HEK293 (cell line): ENCODE measurements at regions not wholly inside any gene's neighbourhood (a gene's known extent, or its start where the extent isn't known, plus 50 kb on each side); places are given as distances from the start of the nearest gene placed in this dataset.

Source experiments
- CTCF ChIA-PET: fragments of 350-600 bp; formaldehyde crosslinking; extraction: SDS; loops from one replicate; lab custom pipeline; 2021; ENCODE audit warnings: antibody characterized with exemption; lab: Yijun Ruan, JAX
- POLR2A ChIA-PET: fragments of 300-600 bp; formaldehyde crosslinking; extraction: SDS; loops from one replicate; lab custom pipeline; 2020; ENCODE audit warnings: antibody characterized with exemption, inconsistent platforms; lab: Yijun Ruan, JAX
- H3K27ac ChIP-seq: fragments of 200-500 bp; sonication (Bioruptor generic); 2 replicates; pipeline ENCODE4 v1.5.1; 2014; ENCODE audit warnings: low read depth, low read length, control low read depth, inconsistent platforms; ENCODE audit errors: extremely low read depth
- H3K36me3 ChIP-seq, 2 experiments: fragments of 200-500 bp in 1 of 2; sonication (Bioruptor generic) in 1 of 2; 1 replicate in 1 of 2; 2 replicates in 1 of 2; pipeline ENCODE4 v1.5.1; 2014 to 2017; ENCODE audit warnings: inconsistent platforms in 2 of 2, low read length in 2 of 2; ENCODE audit not compliant: control insufficient read depth in 2 of 2, insufficient read depth in 1 of 2
- H3K4me1 ChIP-seq: fragments of 200-500 bp; sonication (Bioruptor generic); 2 replicates; pipeline ENCODE4 v1.5.1; 2014; ENCODE audit warnings: mild to moderate bottlenecking, low read length, inconsistent platforms; ENCODE audit not compliant: control insufficient read depth, insufficient read depth
- H3K4me3 ChIP-seq: 2 replicates; pipeline ENCODE4 v1.5.1; 2011; ENCODE audit warnings: low read depth, mild to moderate bottlenecking, control low read depth, low read length, moderate library complexity
- H3K9me3 ChIP-seq: fragments of 200-500 bp; sonication (Bioruptor generic); 2 replicates; pipeline ENCODE4 v1.5.1; 2014; ENCODE audit warnings: low read depth, low read length, inconsistent platforms; ENCODE audit not compliant: control insufficient read depth, insufficient read depth
- KLF17 ChIP-seq: fragments of 450-650 bp; formaldehyde crosslinking; IDR thresholded peaks from 2 replicates; pipeline ENCODE4 v1.5.1; 2016; ENCODE audit warnings: missing biosample characterization, missing genetic modification characterization
- MEIS1 ChIP-seq: sonication (generic); formaldehyde crosslinking; IDR thresholded peaks from 2 replicates; pipeline ENCODE4 v1.8.1; 2022; ENCODE audit warnings: missing genetic modification reagents, mild to moderate bottlenecking, borderline replicate concordance
- SP3 ChIP-seq: fragments of 450-650 bp; formaldehyde crosslinking; IDR thresholded peaks from 2 replicates; pipeline ENCODE4 v1.5.1; 2016; ENCODE audit warnings: missing biosample characterization, missing genetic modification characterization
- ZBTB21 ChIP-seq: fragments of 450-650 bp; formaldehyde crosslinking; IDR thresholded peaks from 2 replicates; pipeline ENCODE4 v1.5.1; 2017; ENCODE audit warnings: missing biosample characterization, missing genetic modification characterization
- ZBTB48 ChIP-seq: fragments of 450-650 bp; formaldehyde crosslinking; IDR thresholded peaks from 2 replicates; pipeline ENCODE4 v1.5.1; 2016; ENCODE audit warnings: missing biosample characterization, missing genetic modification characterization
- ZFHX2 ChIP-seq: fragments of 450-650 bp; formaldehyde crosslinking; conservative IDR thresholded peaks from 2 replicates; pipeline ENCODE4 v1.5.1; 2016; ENCODE audit warnings: missing biosample characterization, missing genetic modification characterization
- ZNF132 ChIP-seq: fragments of 450-650 bp; formaldehyde crosslinking; IDR thresholded peaks from 2 replicates; pipeline ENCODE4 v1.5.1; 2017; ENCODE audit warnings: missing biosample characterization, missing genetic modification characterization, borderline replicate concordance
- ZNF157 ChIP-seq: fragments of 450-650 bp; formaldehyde crosslinking; IDR thresholded peaks from 2 replicates; pipeline ENCODE4 v1.5.1; 2016; ENCODE audit warnings: missing biosample characterization, missing genetic modification characterization
- ZNF169 ChIP-seq: fragments of 450-650 bp; formaldehyde crosslinking; IDR thresholded peaks from 2 replicates; pipeline ENCODE4 v1.5.1; 2016; ENCODE audit warnings: missing biosample characterization, missing genetic modification characterization
- ZNF184 ChIP-seq: fragments of 450-650 bp; IDR thresholded peaks from 2 replicates; pipeline ENCODE4 v1.5.1; 2018; ENCODE audit warnings: missing biosample characterization, mild to moderate bottlenecking, missing genetic modification characterization
- ZNF211 ChIP-seq: fragments of 450-650 bp; formaldehyde crosslinking; IDR thresholded peaks from 2 replicates; pipeline ENCODE4 v1.5.1; 2016; ENCODE audit warnings: low read depth, missing biosample characterization, missing genetic modification characterization
- ZNF426 ChIP-seq: fragments of 450-650 bp; formaldehyde crosslinking; IDR thresholded peaks from 2 replicates; pipeline ENCODE4 v1.5.1; 2017; ENCODE audit warnings: missing biosample characterization, missing genetic modification characterization, mild to moderate bottlenecking, inconsistent platforms, moderate library complexity
- ZNF529 ChIP-seq: fragments of 450-650 bp; formaldehyde crosslinking; IDR thresholded peaks from 2 replicates; pipeline ENCODE4 v1.5.1; 2017; ENCODE audit warnings: missing genetic modification characterization, missing biosample characterization; ENCODE audit not compliant: insufficient replicate concordance
- ZNF549 ChIP-seq: fragments of 450-650 bp; IDR thresholded peaks from 2 replicates; pipeline ENCODE4 v1.5.1; 2018; ENCODE audit warnings: missing biosample characterization, missing genetic modification characterization, mild to moderate bottlenecking, inconsistent platforms, moderate library complexity
- ZNF585B ChIP-seq: fragments of 450-650 bp; formaldehyde crosslinking; IDR thresholded peaks from 2 replicates; pipeline ENCODE4 v1.5.1; 2016; ENCODE audit warnings: missing biosample characterization, missing genetic modification characterization
- ZNF623 ChIP-seq: fragments of 450-650 bp; formaldehyde crosslinking; IDR thresholded peaks from 2 replicates; pipeline ENCODE4 v1.5.1; 2016; ENCODE audit warnings: missing biosample characterization, missing genetic modification characterization
- ZNF677 ChIP-seq: fragments of 450-650 bp; IDR thresholded peaks from 2 replicates; pipeline ENCODE4 v1.5.0; 2018; ENCODE audit warnings: missing biosample characterization, mild to moderate bottlenecking, missing genetic modification characterization, moderate library complexity
- ZNF707 ChIP-seq: fragments of 450-650 bp; formaldehyde crosslinking; IDR thresholded peaks from 2 replicates; pipeline ENCODE4 v1.5.1; 2016; ENCODE audit warnings: missing biosample characterization, missing genetic modification characterization
- TF ChIP-seq, protein P1 (sequence below): fragments of 450-650 bp; formaldehyde crosslinking; IDR thresholded peaks from 2 replicates; pipeline ENCODE4 v1.5.1; 2016; ENCODE audit warnings: missing biosample characterization, missing genetic modification characterization
- TF ChIP-seq, protein P2 (sequence below): fragments of 450-650 bp; formaldehyde crosslinking; IDR thresholded peaks from 2 replicates; pipeline ENCODE4 v1.5.1; 2016; ENCODE audit warnings: missing biosample characterization, missing genetic modification characterization
- TF ChIP-seq, protein P3 (sequence below): fragments of 450-650 bp; formaldehyde crosslinking; IDR thresholded peaks from 2 replicates; pipeline ENCODE4 v1.5.1; 2016; ENCODE audit warnings: missing biosample characterization, missing genetic modification characterization

GRCh38 chrX:140602140-140602539 lies 97.3 kb upstream of the SOX3 start:
- Histone ChIP-seq H3K27ac (no peak overlapping the region), H3K4me3 (no peak overlapping the region), H3K9me3 (no peaks in the 10 kb centered on the region), H3K36me3 (no peaks in the 10 kb centered on the region), H3K4me1 (no peaks in the 10 kb centered on the region)
- TF ChIP-seq ZNF211 (tag by site-specific recombination) (no peak), ZNF169 (no peak), ZBTB21 (tag by site-specific recombination) (no peak), ZNF623 (no peak), ZNF529 (tag by site-specific recombination) (no peak), ZFHX2 (tag by site-specific recombination) (no peak), ZNF677 (tag by site-specific recombination) (no peak), ZNF132 (no peak), ZNF184 (no peak), ZNF707 (tag by site-specific recombination) (no peak), ZNF549 (tag by site-specific recombination) (no peak), ZNF585B (tag by site-specific recombination) (no peak), ZNF157 (no peak), KLF17 (tag by site-specific recombination) (no peak), ZNF426 (no peak), MEIS1 (CRISPR knock-in tag) (no peak)
- TF ChIP-seq, protein P1, sequence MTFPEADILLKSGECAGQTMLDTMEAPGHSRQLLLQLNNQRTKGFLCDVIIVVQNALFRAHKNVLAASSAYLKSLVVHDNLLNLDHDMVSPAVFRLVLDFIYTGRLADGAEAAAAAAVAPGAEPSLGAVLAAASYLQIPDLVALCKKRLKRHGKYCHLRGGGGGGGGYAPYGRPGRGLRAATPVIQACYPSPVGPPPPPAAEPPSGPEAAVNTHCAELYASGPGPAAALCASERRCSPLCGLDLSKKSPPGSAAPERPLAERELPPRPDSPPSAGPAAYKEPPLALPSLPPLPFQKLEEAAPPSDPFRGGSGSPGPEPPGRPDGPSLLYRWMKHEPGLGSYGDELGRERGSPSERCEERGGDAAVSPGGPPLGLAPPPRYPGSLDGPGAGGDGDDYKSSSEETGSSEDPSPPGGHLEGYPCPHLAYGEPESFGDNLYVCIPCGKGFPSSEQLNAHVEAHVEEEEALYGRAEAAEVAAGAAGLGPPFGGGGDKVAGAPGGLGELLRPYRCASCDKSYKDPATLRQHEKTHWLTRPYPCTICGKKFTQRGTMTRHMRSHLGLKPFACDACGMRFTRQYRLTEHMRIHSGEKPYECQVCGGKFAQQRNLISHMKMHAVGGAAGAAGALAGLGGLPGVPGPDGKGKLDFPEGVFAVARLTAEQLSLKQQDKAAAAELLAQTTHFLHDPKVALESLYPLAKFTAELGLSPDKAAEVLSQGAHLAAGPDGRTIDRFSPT (tag by site-specific recombination): no peak
- TF ChIP-seq, protein P2, sequence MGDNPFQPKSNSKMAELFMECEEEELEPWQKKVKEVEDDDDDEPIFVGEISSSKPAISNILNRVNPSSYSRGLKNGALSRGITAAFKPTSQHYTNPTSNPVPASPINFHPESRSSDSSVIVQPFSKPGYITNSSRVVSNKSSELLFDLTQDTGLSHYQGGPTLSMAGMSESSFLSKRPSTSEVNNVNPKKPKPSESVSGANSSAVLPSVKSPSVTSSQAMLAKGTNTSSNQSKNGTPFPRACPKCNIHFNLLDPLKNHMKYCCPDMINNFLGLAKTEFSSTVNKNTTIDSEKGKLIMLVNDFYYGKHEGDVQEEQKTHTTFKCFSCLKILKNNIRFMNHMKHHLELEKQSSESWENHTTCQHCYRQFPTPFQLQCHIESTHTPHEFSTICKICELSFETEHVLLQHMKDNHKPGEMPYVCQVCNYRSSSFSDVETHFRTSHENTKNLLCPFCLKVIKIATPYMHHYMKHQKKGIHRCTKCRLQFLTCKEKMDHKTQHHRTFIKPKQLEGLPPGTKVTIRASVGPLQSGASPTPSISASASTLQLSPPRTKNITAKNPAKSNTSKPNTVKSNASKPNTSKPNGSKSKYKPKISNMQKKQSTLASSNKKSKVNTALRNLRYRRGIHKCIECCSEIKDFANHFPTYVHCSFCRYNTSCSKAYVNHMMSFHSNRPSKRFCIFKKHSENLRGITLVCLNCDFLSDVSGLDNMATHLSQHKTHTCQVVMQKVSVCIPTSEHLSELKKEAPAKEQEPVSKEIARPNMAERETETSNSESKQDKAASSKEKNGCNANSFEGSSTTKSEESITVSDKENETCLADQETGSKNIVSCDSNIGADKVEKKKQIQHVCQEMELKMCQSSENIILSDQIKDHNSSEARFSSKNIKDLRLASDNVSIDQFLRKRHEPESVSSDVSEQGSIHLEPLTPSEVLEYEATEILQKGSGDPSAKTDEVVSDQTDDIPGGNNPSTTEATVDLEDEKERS (tag by site-specific recombination): no peak
- TF ChIP-seq, protein P3, sequence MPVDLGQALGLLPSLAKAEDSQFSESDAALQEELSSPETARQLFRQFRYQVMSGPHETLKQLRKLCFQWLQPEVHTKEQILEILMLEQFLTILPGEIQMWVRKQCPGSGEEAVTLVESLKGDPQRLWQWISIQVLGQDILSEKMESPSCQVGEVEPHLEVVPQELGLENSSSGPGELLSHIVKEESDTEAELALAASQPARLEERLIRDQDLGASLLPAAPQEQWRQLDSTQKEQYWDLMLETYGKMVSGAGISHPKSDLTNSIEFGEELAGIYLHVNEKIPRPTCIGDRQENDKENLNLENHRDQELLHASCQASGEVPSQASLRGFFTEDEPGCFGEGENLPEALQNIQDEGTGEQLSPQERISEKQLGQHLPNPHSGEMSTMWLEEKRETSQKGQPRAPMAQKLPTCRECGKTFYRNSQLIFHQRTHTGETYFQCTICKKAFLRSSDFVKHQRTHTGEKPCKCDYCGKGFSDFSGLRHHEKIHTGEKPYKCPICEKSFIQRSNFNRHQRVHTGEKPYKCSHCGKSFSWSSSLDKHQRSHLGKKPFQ (tag by site-specific recombination): no peak
- POLR2A ChIA-PET: interaction anchor here (0.6 kb wide), 1 partner anchor 94 kb away, joined by 3 read pairs; no protein-coding TSS in a partner anchor
- CTCF ChIA-PET: interaction anchor here (0.7 kb wide), 1 partner anchor 10 kb away, joined by 4 read pairs; no protein-coding TSS in a partner anchor

- CTCF ChIA-PET: no interaction called here
- no peaks in the 10 kb centered on the region for H3K36me3 ChIP-seq
These were observed 95.0 kb upstream of the SOX3 start for GRCh38 chrX:140599851-140600250.

More at GRCh38 chrX:140599851-140600250, 95.0 kb upstream of the SOX3 start:
- Histone ChIP-seq H3K4me3 (no peak overlapping the region), H3K27ac (no peak overlapping the region), H3K9me3 (no peaks in the 10 kb centered on the region), H3K4me1 (no peaks in the 10 kb centered on the region)
- POLR2A ChIA-PET: no interaction called here
- TF ChIP-seq ZBTB48 (tag by site-specific recombination) (no peak), SP3 (tag by site-specific recombination) (no peak)
